ENCODE measurements at regions not wholly inside any gene's neighbourhood (a gene's known extent, or its start where the extent isn't known, plus 50 kb on each side); places are given as distances from the start of the nearest gene placed in this dataset.

DNA sequence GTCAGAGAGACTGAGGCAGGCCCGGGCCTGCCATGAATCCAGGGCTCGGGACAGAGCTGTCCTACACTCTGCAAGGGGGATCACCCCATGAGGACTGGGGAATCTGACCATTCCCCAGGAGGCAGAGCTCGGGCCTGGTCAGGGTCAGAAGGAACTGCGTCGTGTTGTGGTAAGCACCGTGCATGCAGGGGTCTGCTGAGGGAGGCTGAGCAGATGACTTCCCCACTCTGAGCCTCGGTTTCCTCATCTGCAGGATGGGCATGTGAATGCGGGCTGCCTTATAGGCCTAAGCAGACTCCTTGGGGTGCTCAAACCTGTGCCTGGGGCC, 61.6 kb upstream of the IQSEC1 start:
- TF ChIP-seq CTCF (IDR thresholded peaks at IDR 0.05; ENCODE audit: low read depth, low read length) = no peak
- TF ChIP-seq EZH2phosphoT487 (IDR thresholded peaks at IDR 0.05; ENCODE audit: low read depth) = no peak
